ENCODE measurements at regions not wholly inside any gene's neighbourhood (a gene's known extent, or its start where the extent isn't known, plus 50 kb on each side); places are given as distances from the start of the nearest gene placed in this dataset.

DNA sequence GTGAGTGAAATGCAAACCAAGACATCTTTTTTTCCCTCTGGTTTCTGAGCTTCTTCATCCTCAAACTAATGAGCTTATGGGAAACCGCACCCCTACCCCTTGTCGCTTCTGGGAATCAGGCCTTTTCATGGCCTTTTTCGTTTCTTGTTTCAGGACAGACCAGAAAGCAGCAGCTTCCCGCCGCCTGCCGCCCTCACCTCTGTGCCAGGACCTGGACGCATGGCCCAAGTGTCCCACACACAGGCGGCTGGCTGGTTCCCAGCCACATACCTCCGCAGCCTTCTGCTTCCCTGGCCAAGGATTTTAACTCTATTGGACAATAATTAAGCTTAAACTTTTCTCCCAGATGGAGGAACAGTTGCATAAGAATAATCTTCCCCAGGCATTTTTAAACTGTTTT is 114.1 kb upstream of the SLITRK1 start:
- CTCF ChIA-PET = no interaction called here
- no peak overlapping the region for H3K27ac Mint-ChIP-seq

DNA sequence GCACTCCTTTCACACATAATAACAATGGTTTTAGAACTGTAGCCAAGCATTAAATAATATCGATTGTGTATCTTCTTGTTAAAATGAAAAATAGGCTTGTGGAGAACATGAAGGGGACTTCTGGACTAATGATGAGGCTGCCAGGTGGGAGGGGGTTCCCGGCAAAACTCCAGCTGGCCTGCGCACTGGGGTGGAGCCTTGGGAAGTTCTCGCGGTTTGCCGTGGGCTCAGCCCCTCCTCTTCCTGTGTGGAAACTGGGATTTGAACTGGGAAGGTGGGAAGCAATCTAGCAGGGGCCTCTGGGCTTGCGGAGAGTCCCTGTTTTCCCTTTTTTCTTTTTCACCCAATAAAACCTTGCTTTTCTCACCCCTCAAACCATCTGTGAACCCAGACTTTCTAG is 113.7 kb upstream of the SLITRK1 start:
- CTCF ChIA-PET = no interaction called here
- POLR2A ChIA-PET = no interaction called here
- ATAC-seq (no peak), DNase-seq (ENCODE audit: low spot score) (no peak)
- Mint-ChIP-seq H3K4me1 (peaks cover 3% of the 10 kb centered on the region; the same call in 1 of the 2 replicates), H3K27ac (no peak overlapping the region), H3K36me3 (no peaks in the 10 kb centered on the region), H3K4me3 (no peak overlapping the region), H3K27me3 (ENCODE audit: low read depth) (no peaks in the 10 kb centered on the region), H3K9me3 (peaks cover 4% of the 10 kb centered on the region)
- TF ChIP-seq, protein P1, sequence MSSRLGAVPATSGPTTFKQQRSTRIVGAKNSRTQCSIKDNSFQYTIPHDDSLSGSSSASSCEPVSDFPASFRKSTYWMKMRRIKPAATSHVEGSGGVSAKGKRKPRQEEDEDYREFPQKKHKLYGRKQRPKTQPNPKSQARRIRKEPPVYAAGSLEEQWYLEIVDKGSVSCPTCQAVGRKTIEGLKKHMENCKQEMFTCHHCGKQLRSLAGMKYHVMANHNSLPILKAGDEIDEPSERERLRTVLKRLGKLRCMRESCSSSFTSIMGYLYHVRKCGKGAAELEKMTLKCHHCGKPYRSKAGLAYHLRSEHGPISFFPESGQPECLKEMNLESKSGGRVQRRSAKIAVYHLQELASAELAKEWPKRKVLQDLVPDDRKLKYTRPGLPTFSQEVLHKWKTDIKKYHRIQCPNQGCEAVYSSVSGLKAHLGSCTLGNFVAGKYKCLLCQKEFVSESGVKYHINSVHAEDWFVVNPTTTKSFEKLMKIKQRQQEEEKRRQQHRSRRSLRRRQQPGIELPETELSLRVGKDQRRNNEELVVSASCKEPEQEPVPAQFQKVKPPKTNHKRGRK (CRISPR knock-in tag; IDR thresholded peaks at IDR 0.05; ENCODE audit: borderline replicate concordance) = no peak
- TF ChIP-seq, protein P2, sequence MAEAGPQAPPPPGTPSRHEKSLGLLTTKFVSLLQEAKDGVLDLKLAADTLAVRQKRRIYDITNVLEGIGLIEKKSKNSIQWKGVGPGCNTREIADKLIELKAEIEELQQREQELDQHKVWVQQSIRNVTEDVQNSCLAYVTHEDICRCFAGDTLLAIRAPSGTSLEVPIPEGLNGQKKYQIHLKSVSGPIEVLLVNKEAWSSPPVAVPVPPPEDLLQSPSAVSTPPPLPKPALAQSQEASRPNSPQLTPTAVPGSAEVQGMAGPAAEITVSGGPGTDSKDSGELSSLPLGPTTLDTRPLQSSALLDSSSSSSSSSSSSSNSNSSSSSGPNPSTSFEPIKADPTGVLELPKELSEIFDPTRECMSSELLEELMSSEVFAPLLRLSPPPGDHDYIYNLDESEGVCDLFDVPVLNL (CRISPR knock-in tag; IDR thresholded peaks at IDR 0.05; ENCODE audit: borderline replicate concordance, low read depth) = no peak
- TF ChIP-seq, protein P3, sequence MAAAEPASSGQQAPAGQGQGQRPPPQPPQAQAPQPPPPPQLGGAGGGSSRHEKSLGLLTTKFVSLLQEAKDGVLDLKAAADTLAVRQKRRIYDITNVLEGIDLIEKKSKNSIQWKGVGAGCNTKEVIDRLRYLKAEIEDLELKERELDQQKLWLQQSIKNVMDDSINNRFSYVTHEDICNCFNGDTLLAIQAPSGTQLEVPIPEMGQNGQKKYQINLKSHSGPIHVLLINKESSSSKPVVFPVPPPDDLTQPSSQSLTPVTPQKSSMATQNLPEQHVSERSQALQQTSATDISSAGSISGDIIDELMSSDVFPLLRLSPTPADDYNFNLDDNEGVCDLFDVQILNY (CRISPR knock-in tag; IDR thresholded peaks at IDR 0.05) = no peak
- TF ChIP-seq ATF1 (CRISPR knock-in tag; IDR thresholded peaks at IDR 0.05) = no peak
- no peak for TF ChIP-seq JUN (CRISPR knock-in tag; IDR thresholded peaks at IDR 0.05)
- TF ChIP-seq NFATC4 (CRISPR knock-in tag; IDR thresholded peaks at IDR 0.05) = no peak
- no peak for TF ChIP-seq TEAD4 (CRISPR knock-in tag; IDR thresholded peaks at IDR 0.05)
- no peak for TF ChIP-seq ZNF671 (CRISPR knock-in tag; IDR thresholded peaks at IDR 0.05)
- no peak for TF ChIP-seq EMX1 (CRISPR knock-in tag; IDR thresholded peaks at IDR 0.05)
- TF ChIP-seq TEAD1 (CRISPR knock-in tag; IDR thresholded peaks at IDR 0.05) = no peak
- no peak for TF ChIP-seq KAT7 (CRISPR knock-in tag; IDR thresholded peaks at IDR 0.05; ENCODE audit: borderline replicate concordance)
- no peak for TF ChIP-seq SP1 (CRISPR knock-in tag; conservative IDR thresholded peaks at IDR 0.05)
- TF ChIP-seq, protein P4, sequence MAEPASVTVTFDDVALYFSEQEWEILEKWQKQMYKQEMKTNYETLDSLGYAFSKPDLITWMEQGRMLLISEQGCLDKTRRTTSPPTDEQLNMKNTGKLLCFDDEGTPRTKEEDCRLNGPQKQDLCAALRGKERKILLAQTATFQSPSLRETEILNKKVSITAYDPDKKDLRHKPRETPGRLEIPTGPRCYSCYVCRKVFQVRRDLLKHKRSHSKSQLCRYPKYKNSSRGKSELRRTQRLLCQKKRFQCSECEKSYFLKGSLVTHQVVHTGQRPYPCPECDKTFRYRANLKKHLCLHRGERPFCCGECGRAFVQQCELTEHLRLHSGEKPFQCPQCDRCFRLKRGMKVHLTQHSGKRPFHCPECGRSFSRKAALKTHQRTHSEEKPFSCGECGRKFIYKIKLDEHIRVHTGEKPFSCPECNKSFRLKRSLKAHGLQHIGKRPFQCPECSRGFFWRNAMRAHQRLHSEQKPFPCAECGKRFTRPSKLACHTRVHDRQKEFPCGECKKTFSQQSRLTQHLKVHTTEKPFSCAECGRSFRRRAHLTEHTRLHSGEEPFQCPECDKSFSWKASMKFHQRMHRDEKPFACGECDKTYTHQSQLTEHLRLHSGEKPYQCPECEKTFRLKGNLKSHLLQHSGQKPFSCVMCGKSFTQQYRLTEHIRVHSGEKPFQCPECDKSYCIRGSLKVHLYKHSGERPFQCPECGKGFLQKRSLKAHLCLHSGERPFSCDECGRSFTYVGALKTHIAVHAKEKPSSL (CRISPR knock-in tag; conservative IDR thresholded peaks at IDR 0.05) = no peak
- no peak for TF ChIP-seq RORB (CRISPR knock-in tag; IDR thresholded peaks at IDR 0.05)

More for the DNA sequence above, 114.1 kb upstream of the SLITRK1 start:
- DNase-seq (ENCODE audit: low spot score) = no peak
- Mint-ChIP-seq H3K4me3 (no peak overlapping the region), H3K27me3 (ENCODE audit: low read depth) (no peaks in the 10 kb centered on the region), H3K4me1 (peaks cover 3% of the 10 kb centered on the region; the same call in 1 of the 2 replicates), H3K36me3 (no peaks in the 10 kb centered on the region), H3K9me3 (peaks cover 4% of the 10 kb centered on the region)
- TF ChIP-seq, protein P4 (CRISPR knock-in tag; conservative IDR thresholded peaks at IDR 0.05) = no peak
- no peak for TF ChIP-seq HMGA2 (CRISPR knock-in tag; IDR thresholded peaks at IDR 0.05)
- no peak for TF ChIP-seq TP53 (CRISPR knock-in tag; IDR thresholded peaks at IDR 0.05)
- TF ChIP-seq, protein P5, sequence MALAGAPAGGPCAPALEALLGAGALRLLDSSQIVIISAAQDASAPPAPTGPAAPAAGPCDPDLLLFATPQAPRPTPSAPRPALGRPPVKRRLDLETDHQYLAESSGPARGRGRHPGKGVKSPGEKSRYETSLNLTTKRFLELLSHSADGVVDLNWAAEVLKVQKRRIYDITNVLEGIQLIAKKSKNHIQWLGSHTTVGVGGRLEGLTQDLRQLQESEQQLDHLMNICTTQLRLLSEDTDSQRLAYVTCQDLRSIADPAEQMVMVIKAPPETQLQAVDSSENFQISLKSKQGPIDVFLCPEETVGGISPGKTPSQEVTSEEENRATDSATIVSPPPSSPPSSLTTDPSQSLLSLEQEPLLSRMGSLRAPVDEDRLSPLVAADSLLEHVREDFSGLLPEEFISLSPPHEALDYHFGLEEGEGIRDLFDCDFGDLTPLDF (CRISPR knock-in tag; IDR thresholded peaks at IDR 0.05) = no peak
- TF ChIP-seq, protein P3 (CRISPR knock-in tag; IDR thresholded peaks at IDR 0.05) = no peak
- TF ChIP-seq TEAD4 (CRISPR knock-in tag; IDR thresholded peaks at IDR 0.05) = no peak
- ATAC-seq = no peak
- POLR2A ChIA-PET = interaction anchor here (0.6 kb wide), 1 partner anchor 291 kb away, joined by 3 read pairs; no protein-coding TSS in a partner anchor
